A549 (cell line): ENCODE measurements at regions not wholly inside any gene's neighbourhood (a gene's known extent, or its start where the extent isn't known, plus 50 kb on each side); places are given as distances from the start of the nearest gene placed in this dataset.

Experiments used
- ATAC-seq, 2 experiments: fragments of 200-7000 bp in 1 of 2; fragments of >200 bp in 1 of 2; cut with Nextera tagmentation in 1 of 2; cut with Tn5 transposase in 1 of 2; 3 replicates each; pipeline versions ENCODE4 v1.8.0 to v1.9.1; 2018 to 2020; ENCODE audit warnings: mild to moderate bottlenecking in 1 of 2, moderate library complexity in 1 of 2
- CTCF ChIA-PET: fragments of 300-600 bp; sonication (Branson Sonifier 250); formaldehyde crosslinking; extraction: SDS; loops from one replicate; lab custom pipeline; 2021; ENCODE audit warnings: antibody characterized with exemption, inconsistent platforms; lab: Yijun Ruan, JAX
- POLR2A ChIA-PET: fragments of 350-600 bp; formaldehyde crosslinking; extraction: SDS; loops from one replicate; lab custom pipeline; 2021; ENCODE audit warnings: antibody characterized with exemption, inconsistent platforms; lab: Yijun Ruan, JAX
- DNase-seq, 2 experiments: peaks; one replicate each; pipeline versions ENCODE4 v3.0.0 to v3.0.0-alpha.2; 2011 to 2016; ENCODE audit warnings: low read depth in 1 of 2, low spot score in 1 of 2
- FAIRE-seq: peaks from 2 replicates; lab custom pipeline; 2011; peaks lifted over from hg19 to GRCh38; lab: Jason Lieb, UNC
- H3K27ac ChIP-seq, 2 experiments: fragments of >200 bp; sonication (Bioruptor Twin); formaldehyde crosslinking; 3 replicates each; pipeline ENCODE4 v1.5.1; 2016 to 2017
- H3K4me1 ChIP-seq: fragments of >200 bp; sonication (Bioruptor Twin); formaldehyde crosslinking; 3 replicates; pipeline ENCODE4 v1.6.1; 2016
- H3K4me2 ChIP-seq: fragments of >200 bp; sonication (Bioruptor Twin); formaldehyde crosslinking; 3 replicates; pipeline ENCODE4 v1.6.1; 2016
- H3K4me3 ChIP-seq: fragments of >200 bp; sonication (Bioruptor Twin); formaldehyde crosslinking; 3 replicates; pipeline ENCODE4 v1.5.1; 2016
- H3K9me3 ChIP-seq: fragments of >200 bp; sonication (Bioruptor Twin); formaldehyde crosslinking; 3 replicates; pipeline ENCODE4 v1.6.1; 2016
- BCL3 ChIP-seq: fragments of >200 bp; sonication (Bioruptor Twin); formaldehyde crosslinking; IDR thresholded peaks from 3 replicates; pipeline ENCODE4 v1.6.1; 2016
- CHD4 ChIP-seq: fragments of 200-600 bp; sonication (generic); IDR thresholded peaks from 2 replicates; pipeline ENCODE4 v1.6.1; 2016; ENCODE audit warnings: antibody characterized with exemption, mild to moderate bottlenecking, borderline replicate concordance
- CTCF ChIP-seq: fragments of >200 bp; sonication (Bioruptor Twin); formaldehyde crosslinking; IDR thresholded peaks from 3 replicates; pipeline ENCODE4 v1.5.1; 2016
- EHMT2 ChIP-seq: fragments of 200-600 bp; sonication (generic); IDR thresholded peaks from 2 replicates; pipeline ENCODE4 v1.6.1; 2016; ENCODE audit warnings: antibody characterized with exemption, low read depth, mild to moderate bottlenecking, moderate library complexity
- FOXS1 ChIP-seq: fragments of 250-450 bp; sonication (Bioruptor Pico); IDR thresholded peaks from 2 replicates; pipeline ENCODE4 v1.5.0; 2020; ENCODE audit warnings: mild to moderate bottlenecking, moderate library complexity
- HES2 ChIP-seq: fragments of >200 bp; sonication (Bioruptor Twin); formaldehyde crosslinking; IDR thresholded peaks from 2 replicates; pipeline ENCODE4 v1.6.1; 2016
- HMGXB4 ChIP-seq: fragments of 250-450 bp; sonication (Bioruptor Pico); IDR thresholded peaks from 2 replicates; pipeline ENCODE4 v1.5.0; 2021; ENCODE audit warnings: mild to moderate bottlenecking, moderate library complexity, borderline replicate concordance
- HOXB5 ChIP-seq: fragments of 250-450 bp; sonication (Bioruptor Pico); IDR thresholded peaks from 2 replicates; pipeline ENCODE4 v1.5.0; 2020; ENCODE audit warnings: mild to moderate bottlenecking, moderate library complexity
- MAZ ChIP-seq: fragments of 150-350 bp; IDR thresholded peaks from 2 replicates; pipeline ENCODE4 v1.6.1; 2014; ENCODE audit warnings: antibody characterized with exemption, low read depth, low read length, borderline replicate concordance
- POLR2A ChIP-seq: IDR thresholded peaks from 2 replicates; pipeline ENCODE4 v1.6.1; 2012; ENCODE audit warnings: mild to moderate bottlenecking, low read length
- POLR2AphosphoS2 ChIP-seq: conservative IDR thresholded peaks from 2 replicates; pipeline ENCODE4 v1.6.1; 2012; ENCODE audit warnings: low read length, improper control_type of control experiment, inconsistent platforms
- RAD21 ChIP-seq, 2 experiments: fragments of >200 bp in 1 of 2; sonication (Bioruptor Twin) in 1 of 2; formaldehyde crosslinking in 1 of 2; IDR thresholded peaks in 1 of 2; conservative IDR thresholded peaks in 1 of 2; 2 replicates in 1 of 2; 3 replicates in 1 of 2; pipeline ENCODE4 v1.6.1; 2012 to 2018; ENCODE audit warnings: inconsistent platforms in 1 of 2
- REST ChIP-seq: fragments of 200-600 bp; sonication (generic); IDR thresholded peaks from 2 replicates; pipeline ENCODE4 v1.6.1; 2016; ENCODE audit warnings: antibody characterized with exemption, mild to moderate bottlenecking, moderate library complexity
- RFX5 ChIP-seq: fragments of 450-650 bp; IDR thresholded peaks from 2 replicates; pipeline ENCODE4 v1.7.1; 2014; ENCODE audit warnings: antibody characterized with exemption, mild to moderate bottlenecking, moderate library complexity
- RNF2 ChIP-seq: fragments of 200-600 bp; sonication (generic); IDR thresholded peaks from 2 replicates; pipeline ENCODE4 v1.6.1; 2016; ENCODE audit warnings: low read depth, mild to moderate bottlenecking, antibody characterized with exemption, moderate library complexity, borderline replicate concordance
- SMC3 ChIP-seq: fragments of >200 bp; sonication (Bioruptor Twin); formaldehyde crosslinking; IDR thresholded peaks from 3 replicates; pipeline ENCODE4 v1.6.1; 2018; ENCODE audit warnings: inconsistent platforms
- TP53 ChIP-seq: fragments of 250-450 bp; sonication (Bioruptor Pico); IDR thresholded peaks from 2 replicates; pipeline ENCODE4 v1.5.0; 2021; ENCODE audit warnings: mild to moderate bottlenecking, moderate library complexity
- ZSCAN20 ChIP-seq: fragments of 250-450 bp; sonication (Bioruptor Pico); IDR thresholded peaks from 2 replicates; pipeline ENCODE4 v1.8.0; 2022; ENCODE audit warnings: mild to moderate bottlenecking, moderate library complexity
- WGBS: methylation state at CpG from one replicate; pipeline ENCODE4 v1.1.6; 2017; ENCODE audit errors: missing lambda C conversion rate; 5-methylcytosine and 5-hydroxymethylcytosine counted together

GRCh38 chr1:66446261-66447001 is 87.5 kb upstream of the SGIP1 start:
- FAIRE-seq (no peak), ATAC-seq (peak; percentile 68 to 87), DNase-seq (peak; percentile 25 to 68)
- TF ChIP-seq SMC3 (peak; percentile 90), CTCF (peak; percentile 80), EHMT2 (no peak), RAD21 (conservative IDR thresholded peaks at IDR 0.05 in 1 of 2, IDR thresholded peaks at IDR 0.05 in 1 of 2) (peak; percentile 89 to 93)
- no peak overlapping the region for H3K4me3 ChIP-seq
- H3K4me1 ChIP-seq: peaks cover 27% of the 10 kb centered on the region
- 14% methylated on average over 8 of the region's 8 CpGs for WGBS
- H3K4me2 ChIP-seq: peak overlapping the region; percentile 33; the same call in 2 of the 3 replicates
- H3K27ac ChIP-seq: peak overlapping the region; percentile 67 to 83
- ChIA-PET CTCF (interaction anchor here (0.7 to 6.2 kb wide), 57 partner anchors 9 to 496 kb away, joined by 3 to 175 read pairs (median 4); no protein-coding TSS in a partner anchor), POLR2A (interaction anchor here (1.0 kb wide), 1 partner anchor 204 kb away, joined by 5 read pairs; no protein-coding TSS in a partner anchor)
- H3K9me3 ChIP-seq: no peaks in the 10 kb centered on the region

GRCh38 chr1:66450043-66450514 is 83.9 kb upstream of the SGIP1 start:
- POLR2A ChIA-PET: interaction anchor here (0.6 kb wide), 1 partner anchor 433 kb away, joined by 4 read pairs; no protein-coding TSS in a partner anchor
- Histone ChIP-seq H3K4me1 (peaks cover 26% of the 10 kb centered on the region), H3K27ac (no peak overlapping the region; a peak in 1 of 6 replicates), H3K4me2 (no peak overlapping the region), H3K9me3 (no peaks in the 10 kb centered on the region)
- 94% methylated on average over 3 of the region's 3 CpGs for WGBS
- FAIRE-seq: no peak
- no peak for TF ChIP-seq CTCF
- no peak for TF ChIP-seq REST
- TF ChIP-seq EHMT2: no peak
- TF ChIP-seq CHD4: no peak
- TF ChIP-seq HMGXB4 (CRISPR knock-in tag): no peak
- TF ChIP-seq POLR2A: no peak
- TF ChIP-seq RNF2: no peak
- no peak for TF ChIP-seq RAD21 (conservative IDR thresholded peaks at IDR 0.05 in 1 of 2, IDR thresholded peaks at IDR 0.05 in 1 of 2)
- TF ChIP-seq BCL3: no peak
- no peak for TF ChIP-seq RFX5
- TF ChIP-seq MAZ: no peak
- no peak for TF ChIP-seq HES2
- TF ChIP-seq TP53 (CRISPR knock-in tag): no peak
- TF ChIP-seq POLR2AphosphoS2: no peak
- TF ChIP-seq HOXB5: no peak
- TF ChIP-seq FOXS1 (CRISPR knock-in tag): no peak
- no peak for TF ChIP-seq ZSCAN20 (CRISPR knock-in tag)
- TF ChIP-seq, all 56 proteins: peak for 0
- CTCF ChIA-PET: interaction anchor here (1.1 to 3.0 kb wide), 5 partner anchors 54 to 763 kb away, joined by 4 to 14 read pairs (median 8); no protein-coding TSS in a partner anchor
- no peak for ATAC-seq
- no peak overlapping the region for H3K4me3 ChIP-seq
- no peak for DNase-seq
